EL (cell line): ENCODE measurements at regions not wholly inside any gene's neighbourhood (a gene's known extent, or its start where the extent isn't known, plus 50 kb on each side); places are given as distances from the start of the nearest gene placed in this dataset.
"Not testable (repeated sequence)": the region's sequence is repeated elsewhere in the genome, so short reads cannot be mapped to it uniquely, and the experiment has no call there.

Experiments used
- DNase-seq: peaks from one replicate; pipeline ENCODE4 v3.0.0-alpha.2; 2016

GRCh38 chr16:88274126-88274750, 108.5 kb upstream of the ZNF469 start:
- peak; percentile 41 for DNase-seq

- DNase-seq: no peak
Measured at GRCh38 chr16:88274847-88275246, 107.9 kb upstream of the ZNF469 start.

- DNase-seq: not testable (repeated sequence)
Measured at GRCh38 chr16:88275336-88276122, 107.2 kb upstream of the ZNF469 start.

DNA sequence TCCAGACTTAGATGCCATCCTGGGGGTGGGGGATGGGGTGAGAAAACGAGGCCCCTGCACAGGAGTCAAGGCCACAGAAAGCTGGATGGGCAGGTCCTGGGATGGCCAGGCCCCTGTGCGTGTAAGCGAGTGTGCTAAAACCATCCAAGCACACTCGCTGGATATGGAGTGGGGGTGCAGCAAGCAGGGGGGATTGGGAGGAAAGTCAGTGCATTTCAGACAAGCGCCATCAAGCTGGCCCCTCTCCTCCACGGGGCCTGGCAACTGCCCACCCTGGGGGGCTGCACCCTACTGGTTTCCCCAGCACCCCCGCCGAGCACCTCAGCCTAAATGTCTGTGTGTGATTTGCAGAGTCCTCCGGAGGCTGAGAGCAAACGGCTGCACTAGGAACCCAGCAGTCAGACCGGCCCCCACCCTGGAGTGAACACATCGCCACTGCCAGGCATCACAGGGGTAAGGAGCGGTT, 106.6 kb upstream of the ZNF469 start:
- DNase-seq: not testable (repeated sequence)

GRCh38 chr16:88276591-88276990, 106.2 kb upstream of the ZNF469 start:
- no peak for DNase-seq

DNA sequence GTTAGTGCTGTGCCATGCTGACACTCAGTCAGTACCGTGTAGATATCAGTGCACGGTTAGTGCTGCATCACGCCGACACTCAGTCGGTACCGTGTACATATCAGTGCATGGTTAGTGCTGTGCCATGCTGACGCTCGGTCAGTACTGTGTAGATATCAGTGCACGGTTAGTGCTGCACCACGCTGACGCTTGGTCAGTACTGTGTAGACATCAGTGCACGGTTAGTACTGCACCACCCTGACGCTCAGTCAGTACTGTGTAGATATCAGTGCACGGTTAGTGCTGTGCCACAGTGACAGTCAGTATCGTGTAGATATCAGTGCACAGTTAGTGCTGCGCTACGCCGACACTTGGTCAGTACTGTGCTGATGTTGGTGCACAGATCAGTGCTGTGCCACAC, 102.8 kb upstream of the ZNF469 start:
- no peak for DNase-seq

GRCh38 chr16:88281858-88282563, 100.7 kb upstream of the ZNF469 start:
- DNase-seq: no peak

DNA sequence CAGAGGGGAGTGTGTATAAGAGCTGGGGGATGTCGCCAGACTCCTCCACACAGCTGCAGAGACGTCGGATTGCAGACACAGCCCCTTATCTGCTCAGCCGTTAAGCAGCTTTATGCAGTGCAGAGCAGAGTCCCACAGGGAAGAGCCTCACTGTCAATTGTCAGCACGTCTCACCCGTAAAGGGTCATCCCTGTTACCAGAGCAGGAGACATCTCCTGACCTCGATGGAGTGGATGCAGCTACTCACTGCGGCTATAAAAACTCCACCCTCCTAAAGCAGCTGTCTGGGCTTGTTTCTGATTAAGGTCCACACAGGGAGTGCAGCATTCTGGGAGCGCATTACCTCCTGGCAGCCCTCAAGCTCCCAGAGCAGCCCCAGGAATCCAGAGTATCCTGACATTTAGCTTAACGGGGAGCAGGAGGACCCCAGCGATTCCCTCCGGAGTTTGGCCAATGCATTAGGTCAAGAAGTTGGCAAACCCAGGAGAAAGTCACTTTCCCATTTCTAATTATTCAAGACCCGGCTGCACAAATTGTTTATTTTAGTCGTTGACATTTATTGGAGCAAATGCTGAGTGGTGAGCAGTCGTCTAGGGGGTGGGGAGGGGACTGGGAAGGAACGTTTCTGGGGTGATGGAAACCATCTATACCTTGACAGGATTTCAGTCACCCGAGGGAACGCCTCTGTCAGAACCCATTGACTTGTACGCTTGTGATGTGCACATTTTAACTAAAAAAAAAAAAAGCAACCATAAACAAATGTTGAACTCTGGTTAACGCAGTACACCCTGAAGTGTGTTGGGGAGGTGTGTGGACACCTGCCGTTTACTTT, 100.0 kb upstream of the ZNF469 start:
- no peak for DNase-seq

- no peak for DNase-seq
Measured at GRCh38 chr16:88283596-88283995, 99.2 kb upstream of the ZNF469 start.

DNA sequence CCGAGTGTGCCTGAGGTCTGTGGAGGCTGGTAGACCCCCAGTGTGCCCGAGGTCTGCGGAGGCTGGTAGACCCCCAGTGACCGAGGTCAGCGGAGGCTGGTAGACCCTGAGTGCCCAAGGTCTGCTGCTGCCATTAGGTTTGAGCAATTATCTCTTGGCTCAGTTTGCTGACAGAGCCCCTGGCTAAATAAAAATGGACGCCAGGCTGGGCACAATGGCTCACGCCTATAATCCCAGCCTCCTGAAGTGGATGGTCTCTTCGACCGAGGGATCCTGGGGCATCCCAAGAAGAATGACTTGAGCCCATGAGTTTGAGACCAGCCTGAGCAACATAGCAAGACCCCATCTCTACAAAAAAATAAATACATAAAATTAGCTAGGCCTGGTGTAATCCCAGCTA, 98.7 kb upstream of the ZNF469 start:
- DNase-seq: no peak

GRCh38 chr16:88284626-88285513, 97.9 kb upstream of the ZNF469 start:
- no peak for DNase-seq

DNA sequence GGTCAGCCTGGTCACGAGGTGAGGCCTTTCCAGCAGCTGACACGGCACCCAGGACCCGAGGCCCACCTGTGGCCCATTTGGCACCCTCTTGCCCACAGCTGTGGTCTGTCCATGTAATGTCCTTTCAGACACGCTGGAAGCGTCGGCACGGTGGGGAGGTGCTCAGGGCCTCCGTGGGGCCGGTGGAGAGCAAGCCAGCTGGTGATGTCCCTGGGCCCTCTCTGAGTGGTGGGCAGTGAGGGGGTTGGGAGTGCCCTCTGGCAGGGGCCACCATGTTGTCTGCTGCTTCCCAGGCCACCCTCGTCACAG, 97.3 kb upstream of the ZNF469 start:
- DNase-seq: no peak

GRCh38 chr16:88286301-88286923, 96.3 kb upstream of the ZNF469 start:
- no peak for DNase-seq

- DNase-seq: peak; percentile 33
Measured at GRCh38 chr16:88287219-88287618, 95.5 kb upstream of the ZNF469 start.

DNA sequence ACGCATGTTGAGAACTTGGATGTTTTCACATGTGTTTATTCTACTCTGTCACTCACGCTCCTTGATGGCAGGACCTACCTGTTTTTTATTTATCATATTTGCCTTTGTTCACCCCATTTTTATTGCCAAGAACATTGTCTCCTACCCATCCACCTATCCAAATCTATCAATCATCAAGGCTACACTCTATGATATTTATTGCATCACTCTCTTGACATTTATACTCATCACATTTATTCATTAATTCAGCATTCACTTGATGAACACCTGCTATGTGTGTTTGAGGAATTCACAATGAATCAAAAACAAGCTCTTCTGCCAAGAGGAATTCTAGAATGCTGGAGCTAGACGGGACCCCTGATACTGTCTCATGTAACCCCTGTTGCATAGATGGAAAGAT, 94.5 kb upstream of the ZNF469 start:
- no peak for DNase-seq

DNA sequence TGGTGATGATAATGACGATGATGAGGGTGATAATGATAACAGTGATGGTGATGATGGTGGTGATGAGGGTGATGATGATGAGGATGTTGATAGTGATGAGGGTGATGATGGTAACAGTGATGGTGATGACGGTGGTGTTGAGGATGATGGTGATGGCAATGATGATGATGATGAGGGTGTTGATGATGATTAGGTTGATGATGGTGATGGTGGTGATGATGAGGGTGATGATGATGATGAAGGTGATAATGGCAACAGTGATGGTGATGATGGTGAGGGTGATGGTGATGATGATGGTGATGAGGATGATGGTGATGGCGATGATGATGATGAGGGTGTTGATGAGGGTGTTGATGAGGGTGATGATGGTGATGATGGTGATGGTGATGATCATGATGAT, 93.8 kb upstream of the ZNF469 start:
- no peak for DNase-seq

GRCh38 chr16:88289561-88289960, 93.2 kb upstream of the ZNF469 start:
- no peak for DNase-seq

- peak; percentile 14 for DNase-seq
Measured at GRCh38 chr16:88289968-88290401, 92.8 kb upstream of the ZNF469 start.

DNA sequence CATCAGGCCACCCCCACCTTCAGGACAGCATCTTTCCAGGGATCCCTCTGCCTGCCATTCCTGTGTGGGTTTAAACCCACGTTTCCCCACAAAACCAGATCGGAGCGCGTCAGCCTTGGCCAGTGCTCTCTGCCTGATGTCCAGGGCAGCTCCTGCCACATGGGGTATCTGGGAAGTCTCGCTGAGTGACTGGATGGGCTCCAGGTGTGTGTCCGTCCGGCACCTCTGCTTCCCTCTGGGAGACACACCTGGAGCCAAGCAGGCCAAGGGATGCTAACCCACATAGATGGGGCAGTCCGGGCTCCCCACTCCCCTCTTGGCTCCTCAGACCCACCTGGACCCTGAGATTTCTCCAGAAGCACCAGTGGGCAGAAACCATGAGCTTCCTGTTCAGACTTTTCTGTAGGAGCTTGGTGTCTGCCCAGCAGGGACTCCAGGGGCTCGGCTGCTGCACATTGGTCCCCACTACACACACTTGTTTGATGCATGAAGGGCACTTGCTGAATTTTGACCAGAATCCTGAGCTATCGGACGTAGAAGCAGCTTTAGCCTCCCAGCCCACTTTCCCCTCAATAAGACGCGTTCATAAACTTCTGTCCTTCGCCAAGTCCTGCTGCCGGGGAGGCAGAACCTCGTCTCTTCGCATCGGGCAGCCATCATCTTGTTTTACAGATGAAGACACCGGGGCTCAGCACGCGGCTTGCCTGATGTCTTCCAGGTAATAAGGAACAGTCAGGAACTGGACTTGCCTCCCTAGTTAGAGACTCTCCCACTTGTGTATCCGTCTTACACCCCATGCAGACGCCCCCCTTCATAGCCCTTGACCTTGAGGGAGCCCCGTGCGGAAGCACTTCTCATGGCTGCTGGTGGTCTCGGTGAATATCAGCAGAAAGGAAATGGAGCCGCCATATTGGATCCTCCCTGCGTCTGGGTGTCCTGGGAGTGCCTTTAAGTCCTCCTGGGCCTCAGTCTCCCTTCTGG, 91.6 kb upstream of the ZNF469 start:
- no peak for DNase-seq
